KMS-11 (cell line): ENCODE measurements at regions not wholly inside any gene's neighbourhood (a gene's known extent, or its start where the extent isn't known, plus 50 kb on each side); places are given as distances from the start of the nearest gene placed in this dataset.

Source experiments
- H2AFZ ChIP-seq: fragments of 200-600 bp; sonication (generic); 2 replicates; pipeline ENCODE4 v1.6.1; 2016; ENCODE audit warnings: antibody characterized with exemption, mixed run types, low read depth
- H3K27ac ChIP-seq: fragments of 200-600 bp; sonication (generic); 2 replicates; pipeline ENCODE4 v1.6.1; 2016; ENCODE audit warnings: mild to moderate bottlenecking, mixed run types
- H3K27me3 ChIP-seq: fragments of 200-600 bp; sonication (generic); 2 replicates; pipeline ENCODE4 v1.6.1; 2017; ENCODE audit warnings: mild to moderate bottlenecking, low read depth, mixed run types, moderate library complexity; ENCODE audit not compliant: insufficient read depth
- H3K36me3 ChIP-seq: fragments of 200-600 bp; sonication (generic); 2 replicates; pipeline ENCODE4 v1.6.1; 2017; ENCODE audit warnings: mild to moderate bottlenecking, mixed run types; ENCODE audit not compliant: insufficient read depth
- H3K4me1 ChIP-seq: fragments of 200-600 bp; sonication (generic); 2 replicates; pipeline ENCODE4 v1.6.1; 2016; ENCODE audit warnings: mild to moderate bottlenecking, low read depth, mixed run types; ENCODE audit not compliant: poor library complexity, severe bottlenecking
- H3K4me2 ChIP-seq: fragments of 200-600 bp; sonication (generic); 2 replicates; pipeline ENCODE4 v1.7.0; 2016; ENCODE audit warnings: mild to moderate bottlenecking, mixed run types
- H3K4me3 ChIP-seq: fragments of 200-600 bp; sonication (generic); IDR thresholded peaks from 2 replicates; pipeline ENCODE4 v1.6.1; 2017; ENCODE audit warnings: low read depth, low read length, mixed read lengths; ENCODE audit not compliant: insufficient read depth
- H3K79me2 ChIP-seq: fragments of 200-600 bp; sonication (generic); 2 replicates; pipeline ENCODE4 v1.6.1; 2016; ENCODE audit warnings: low read depth, mixed run types; ENCODE audit not compliant: insufficient read depth
- H3K9ac ChIP-seq: fragments of 200-600 bp; sonication (generic); 2 replicates; pipeline ENCODE4 v1.6.1; 2016; ENCODE audit warnings: mild to moderate bottlenecking, mixed run types
- H4K20me1 ChIP-seq: fragments of 200-600 bp; sonication (generic); 2 replicates; pipeline ENCODE4 v1.6.1; 2016; ENCODE audit warnings: mild to moderate bottlenecking, mixed run types; ENCODE audit not compliant: insufficient read depth
- TF ChIP-seq, protein P1 (sequence below): fragments of 200-600 bp; sonication (generic); conservative IDR thresholded peaks from 2 replicates; pipeline ENCODE4 v1.6.1; 2017; ENCODE audit warnings: low read depth, mild to moderate bottlenecking, antibody characterized with exemption, low read length, moderate library complexity, mixed read lengths

DNA sequence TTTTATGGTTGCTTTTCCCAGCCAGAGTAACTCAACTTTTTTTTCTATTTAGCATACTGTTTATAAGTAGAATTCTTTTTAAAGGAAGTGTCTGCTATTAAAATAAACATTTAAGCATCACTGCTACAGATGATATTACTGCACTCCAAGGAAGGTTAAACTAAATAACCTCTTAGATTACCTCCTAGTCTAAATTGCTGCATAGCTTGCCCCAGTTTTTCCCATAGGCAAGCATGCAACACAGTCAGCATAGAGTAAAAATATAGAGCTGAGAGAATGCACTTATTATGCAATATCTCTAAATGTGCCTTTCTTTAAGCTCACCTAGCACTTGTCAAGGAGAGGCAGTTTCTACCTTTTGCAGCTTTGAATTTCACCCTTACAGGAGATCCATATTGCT is 1392.4 kb upstream of the CELF2 start:
- Histone ChIP-seq H3K4me2 (no peak overlapping the region), H3K36me3 (no peaks in the 10 kb centered on the region), H3K79me2 (no peaks in the 10 kb centered on the region), H4K20me1 (no peaks in the 10 kb centered on the region), H3K4me3 (no peak overlapping the region), H3K27me3 (no peaks in the 10 kb centered on the region), H3K4me1 (no peaks in the 10 kb centered on the region), H3K27ac (no peak overlapping the region), H3K9ac (no peak overlapping the region), H2AFZ (no peak overlapping the region)
- TF ChIP-seq, protein P1, sequence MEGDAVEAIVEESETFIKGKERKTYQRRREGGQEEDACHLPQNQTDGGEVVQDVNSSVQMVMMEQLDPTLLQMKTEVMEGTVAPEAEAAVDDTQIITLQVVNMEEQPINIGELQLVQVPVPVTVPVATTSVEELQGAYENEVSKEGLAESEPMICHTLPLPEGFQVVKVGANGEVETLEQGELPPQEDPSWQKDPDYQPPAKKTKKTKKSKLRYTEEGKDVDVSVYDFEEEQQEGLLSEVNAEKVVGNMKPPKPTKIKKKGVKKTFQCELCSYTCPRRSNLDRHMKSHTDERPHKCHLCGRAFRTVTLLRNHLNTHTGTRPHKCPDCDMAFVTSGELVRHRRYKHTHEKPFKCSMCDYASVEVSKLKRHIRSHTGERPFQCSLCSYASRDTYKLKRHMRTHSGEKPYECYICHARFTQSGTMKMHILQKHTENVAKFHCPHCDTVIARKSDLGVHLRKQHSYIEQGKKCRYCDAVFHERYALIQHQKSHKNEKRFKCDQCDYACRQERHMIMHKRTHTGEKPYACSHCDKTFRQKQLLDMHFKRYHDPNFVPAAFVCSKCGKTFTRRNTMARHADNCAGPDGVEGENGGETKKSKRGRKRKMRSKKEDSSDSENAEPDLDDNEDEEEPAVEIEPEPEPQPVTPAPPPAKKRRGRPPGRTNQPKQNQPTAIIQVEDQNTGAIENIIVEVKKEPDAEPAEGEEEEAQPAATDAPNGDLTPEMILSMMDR = no peak

DNA sequence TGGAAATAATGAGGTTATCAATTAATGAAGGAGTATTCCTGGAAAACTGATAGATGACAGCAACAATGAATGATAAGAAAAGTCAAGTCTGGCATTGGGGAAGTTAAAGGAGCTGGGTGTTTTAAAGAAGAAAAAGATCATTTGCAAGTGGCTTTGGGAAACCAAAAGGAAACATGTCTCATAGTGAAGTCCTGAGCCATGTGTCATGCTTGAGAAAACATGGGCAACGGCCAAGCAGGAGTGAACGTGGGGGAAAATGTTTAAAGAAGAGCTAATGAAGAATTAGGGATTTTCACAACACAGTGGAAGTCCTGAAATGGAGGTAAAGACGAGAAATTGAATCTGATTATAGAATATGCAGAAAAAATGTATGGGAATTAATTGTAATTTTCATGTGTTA is 1383.2 kb upstream of the CELF2 start:
- Histone ChIP-seq H3K9ac (no peak overlapping the region), H3K4me2 (no peak overlapping the region), H3K27ac (no peak overlapping the region), H3K36me3 (no peaks in the 10 kb centered on the region), H3K27me3 (no peaks in the 10 kb centered on the region), H3K4me3 (no peak overlapping the region), H3K4me1 (no peaks in the 10 kb centered on the region), H3K79me2 (no peaks in the 10 kb centered on the region), H4K20me1 (no peaks in the 10 kb centered on the region), H2AFZ (no peak overlapping the region)
- TF ChIP-seq, protein P1 = no peak

DNA sequence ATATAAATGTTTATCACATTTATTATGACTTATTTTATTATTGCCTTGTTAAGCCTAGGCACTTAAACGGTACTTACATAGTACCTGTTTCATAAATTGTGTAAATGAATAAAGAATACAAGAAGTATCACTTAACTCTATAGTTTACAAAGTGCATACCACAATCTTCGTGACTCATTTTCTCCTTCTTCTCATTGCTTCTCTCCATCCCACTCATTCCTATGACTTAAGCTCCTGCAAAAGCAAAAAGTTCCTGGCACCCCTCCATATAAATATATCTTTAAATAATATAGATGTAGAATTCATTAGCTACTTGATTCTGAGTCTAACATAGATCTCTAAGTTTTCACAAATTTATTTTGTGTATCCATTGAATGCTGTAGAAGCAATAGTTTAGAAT is 1382.0 kb upstream of the CELF2 start:
- Histone ChIP-seq H4K20me1 (no peaks in the 10 kb centered on the region), H3K4me1 (no peaks in the 10 kb centered on the region), H3K27ac (no peak overlapping the region), H3K27me3 (no peaks in the 10 kb centered on the region), H3K4me2 (no peak overlapping the region), H3K79me2 (no peaks in the 10 kb centered on the region), H3K9ac (no peak overlapping the region), H2AFZ (no peak overlapping the region), H3K4me3 (no peak overlapping the region), H3K36me3 (no peaks in the 10 kb centered on the region)
- TF ChIP-seq, protein P1 = no peak

DNA sequence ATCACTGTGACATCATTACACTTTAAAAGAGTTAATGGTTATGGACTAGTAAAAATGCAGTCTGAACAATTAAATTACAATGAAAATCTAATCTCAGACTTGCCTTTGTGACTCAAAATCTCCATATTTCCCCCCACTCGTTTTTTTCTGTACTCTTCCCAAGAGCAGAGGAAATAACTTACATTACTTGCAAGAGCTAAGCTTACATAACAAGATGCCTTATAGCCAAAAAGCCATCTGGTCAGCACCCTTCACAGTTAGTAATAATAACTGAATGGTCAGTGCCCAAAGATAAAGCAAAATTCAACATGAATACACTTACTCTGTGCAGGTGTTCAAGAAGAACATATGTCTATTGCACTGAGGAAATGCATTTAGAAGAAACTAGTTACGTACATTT is 1381.5 kb upstream of the CELF2 start:
- no peaks in the 10 kb centered on the region for H4K20me1 ChIP-seq
- H2AFZ ChIP-seq = no peak overlapping the region
- no peak overlapping the region for H3K4me2 ChIP-seq
- no peak overlapping the region for H3K27ac ChIP-seq
- TF ChIP-seq, protein P1 = no peak
- H3K9ac ChIP-seq = no peak overlapping the region
- H3K36me3 ChIP-seq = no peaks in the 10 kb centered on the region
- no peaks in the 10 kb centered on the region for H3K4me1 ChIP-seq
- H3K27me3 ChIP-seq = no peaks in the 10 kb centered on the region
- H3K4me3 ChIP-seq = no peak overlapping the region
- no peaks in the 10 kb centered on the region for H3K79me2 ChIP-seq

DNA sequence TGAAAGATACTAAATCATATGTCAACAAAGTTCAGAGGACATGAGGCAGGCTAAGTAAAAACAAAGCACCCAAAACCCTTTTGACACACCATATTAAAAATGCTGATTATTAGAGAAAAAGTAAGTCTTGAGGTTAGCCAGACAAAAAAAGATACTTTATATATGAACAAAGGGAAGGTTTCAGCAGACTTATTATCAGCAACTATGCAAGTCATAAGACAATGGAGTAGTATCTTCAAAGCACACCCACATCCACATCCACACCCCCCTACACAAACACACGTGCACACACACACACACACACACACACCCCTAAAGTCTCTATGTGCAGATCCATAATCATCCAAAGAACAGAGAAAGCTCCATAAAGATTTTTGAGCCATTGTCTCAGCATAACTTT is 1373.9 kb upstream of the CELF2 start:
- Histone ChIP-seq H3K79me2 (no peaks in the 10 kb centered on the region), H3K27ac (no peak overlapping the region), H3K9ac (no peak overlapping the region), H2AFZ (no peak overlapping the region), H4K20me1 (no peaks in the 10 kb centered on the region), H3K36me3 (no peaks in the 10 kb centered on the region), H3K4me2 (no peak overlapping the region), H3K4me1 (no peaks in the 10 kb centered on the region), H3K4me3 (no peak overlapping the region), H3K27me3 (no peaks in the 10 kb centered on the region)
- TF ChIP-seq, protein P1 = no peak
